HCT116 (cell line): ENCODE measurements at regions not wholly inside any gene's neighbourhood (a gene's known extent, or its start where the extent isn't known, plus 50 kb on each side); places are given as distances from the start of the nearest gene placed in this dataset.

ENCODE experiments used
- ATAC-seq: fragments of 200-7000 bp; cut with Tn5 transposase; 2 replicates; pipeline ENCODE4 v1.9.1; 2020; ENCODE audit warnings: mild to moderate bottlenecking, moderate library complexity
- BruUV-seq: library from RNA; stranded (reverse); fragments of 400-500 nt; replicated peaks from 2 replicates; lab custom pipeline; 2021; lab: Mats Ljungman, UMichigan
- CTCF ChIA-PET: fragments of 300-600 bp; sonication (Branson Sonifier 250); formaldehyde crosslinking; loops from one replicate; lab custom pipeline; 2021; ENCODE audit warnings: antibody characterized with exemption; lab: Charles Lee
- POLR2A ChIA-PET: fragments of 300-600, 350-600 bp; sonication (Branson Sonifier 250); formaldehyde crosslinking; loops from one replicate; lab custom pipeline; 2021; ENCODE audit warnings: antibody characterized with exemption; lab: Charles Lee
- RAD21 ChIA-PET, 2 experiments: fragments of 300-600 bp; sonication (Branson Sonifier 250); formaldehyde crosslinking; loops; one replicate each; lab custom pipeline; 2023; ENCODE audit warnings: low total read pairs in 2 of 2; ENCODE audit not compliant: uncharacterized antibody in 2 of 2, unreplicated experiment in 2 of 2, low non-redundant PET in 1 of 2; lab: Charles Lee
- DNase-seq: peaks from one replicate; pipeline ENCODE4 v3.0.0-alpha.2; 2010; ENCODE audit warnings: low read depth, low spot score
- H2AFZ ChIP-seq: fragments of 200-600 bp; shearing (Covaris generic), sonication (generic); 2 replicates; pipeline ENCODE4 v1.6.1; 2017; ENCODE audit warnings: low read depth, mixed run types, mixed read lengths, antibody characterized with exemption, low read length; ENCODE audit not compliant: poor library complexity, severe bottlenecking
- H3K27ac ChIP-seq: 2 replicates; pipeline ENCODE4 v1.5.1; 2012; ENCODE audit warnings: low read depth, low read length
- H3K27me3 ChIP-seq: fragments of 200-600 bp; sonication (generic); 2 replicates; pipeline ENCODE4 v1.6.1; 2016; ENCODE audit warnings: mixed run types, low read length, mixed read lengths; ENCODE audit not compliant: insufficient read depth
- H3K36me3 ChIP-seq, 2 experiments: fragments of 200-500 bp in 1 of 2; fragments of 200-600 bp in 1 of 2; sonication (Bioruptor generic) in 1 of 2; sonication (generic) in 1 of 2; 2 replicates each; pipeline versions ENCODE4 v1.5.1 to v1.6.1; 2014 to 2016; ENCODE audit warnings: low read length in 2 of 2, inconsistent platforms in 1 of 2, mixed read lengths in 1 of 2, mixed run types in 1 of 2; ENCODE audit not compliant: insufficient read depth in 2 of 2, control insufficient read depth in 1 of 2
- H3K4me1 ChIP-seq, 2 experiments: fragments of 200-600 bp in 1 of 2; sonication (generic) in 1 of 2; 2 replicates each; pipeline versions ENCODE4 v1.5.1 to v1.6.1; 2012 to 2017; ENCODE audit warnings: low read length in 2 of 2, inconsistent platforms in 1 of 2, mild to moderate bottlenecking in 1 of 2, mixed read lengths in 1 of 2, mixed run types in 1 of 2, moderate library complexity in 1 of 2; ENCODE audit not compliant: insufficient read depth in 2 of 2, control insufficient read depth in 1 of 2
- H3K4me2 ChIP-seq: fragments of 200-600 bp; sonication (generic); 2 replicates; pipeline ENCODE4 v1.6.1; 2017; ENCODE audit warnings: mixed run types, low read length, mixed read lengths
- H3K4me3 ChIP-seq, 2 experiments: fragments of 200-600 bp in 1 of 2; sonication (generic) in 1 of 2; replicated peaks in 1 of 2; 2 replicates each; pipeline ENCODE4 v1.5.1; 2011 to 2016; ENCODE audit warnings: low read length in 2 of 2, control low read depth in 1 of 2, low read depth in 1 of 2, mild to moderate bottlenecking in 1 of 2, mixed read lengths in 1 of 2, mixed run types in 1 of 2
- H3K79me2 ChIP-seq: fragments of 200-600 bp; sonication (generic); 2 replicates; pipeline ENCODE4 v1.6.1; 2017; ENCODE audit warnings: mild to moderate bottlenecking, mixed run types, low read length, moderate library complexity, mixed read lengths; ENCODE audit not compliant: insufficient read depth
- H3K9ac ChIP-seq: fragments of 200-600 bp; sonication (generic); 2 replicates; pipeline ENCODE4 v1.6.1; 2016; ENCODE audit warnings: low read length, mixed read lengths
- H3K9me2 ChIP-seq: fragments of 200-600 bp; sonication (generic), shearing (Covaris generic); 2 replicates; pipeline ENCODE4 v1.6.1; 2017; ENCODE audit warnings: mixed run types, mild to moderate bottlenecking, moderate library complexity; ENCODE audit not compliant: insufficient read depth
- H3K9me3 ChIP-seq, 2 experiments: fragments of 200-500 bp in 1 of 2; fragments of 200-600 bp in 1 of 2; sonication (Bioruptor generic) in 1 of 2; sonication (generic) in 1 of 2; 2 replicates each; pipeline ENCODE4 v1.6.1; 2014 to 2017; ENCODE audit warnings: low read length in 2 of 2, mixed read lengths in 2 of 2, inconsistent platforms in 1 of 2, low read depth in 1 of 2, mild to moderate bottlenecking in 1 of 2, mixed run types in 1 of 2, moderate library complexity in 1 of 2; ENCODE audit not compliant: control insufficient read depth in 1 of 2, insufficient read depth in 1 of 2
- H4K20me1 ChIP-seq: fragments of 200-600 bp; sonication (generic), shearing (Covaris generic); 2 replicates; pipeline ENCODE4 v1.6.1; 2017; ENCODE audit warnings: mixed run types, mild to moderate bottlenecking, moderate library complexity; ENCODE audit not compliant: insufficient read depth
- CBX3 ChIP-seq: IDR thresholded peaks from 2 replicates; pipeline ENCODE4 v1.6.1; 2012; ENCODE audit warnings: low read depth
- EZH2phosphoT487 ChIP-seq: fragments of 200-600 bp; IDR thresholded peaks from 2 replicates; pipeline ENCODE4 v1.6.1; 2018; ENCODE audit warnings: antibody characterized with exemption, borderline replicate concordance
- RAD21 ChIP-seq: IDR thresholded peaks from 2 replicates; pipeline ENCODE4 v1.6.1; 2012; ENCODE audit warnings: low read depth, mild to moderate bottlenecking
- SIN3A ChIP-seq: IDR thresholded peaks from 2 replicates; pipeline ENCODE4 v1.6.1; 2012; ENCODE audit warnings: low read depth
- ZFX ChIP-seq: fragments of 450-650 bp; IDR thresholded peaks from 2 replicates; pipeline ENCODE4 v1.6.1; 2017
- ZNF274 ChIP-seq: fragments of 200-500 bp; sonication (Bioruptor generic); IDR thresholded peaks from 2 replicates; pipeline ENCODE4 v1.6.1; 2014; ENCODE audit warnings: mild to moderate bottlenecking, low read depth, low read length, inconsistent platforms
- intact Hi-C: fragments of 100-400 bp; cut with micrococcal nuclease; formaldehyde crosslinking; loops from 2 replicates; pipeline ENCODE4 v1.10.0; 2022
- TF ChIP-seq, protein P1 (sequence below): IDR thresholded peaks from 2 replicates; pipeline ENCODE4 v1.6.1; 2012
- TF ChIP-seq, protein P2 (sequence below), 3 experiments: fragments of 200-600 bp in 1 of 3; sonication (generic) in 1 of 3; IDR thresholded peaks in 2 of 3; conservative IDR thresholded peaks in 1 of 3; 2 replicates each; pipeline ENCODE4 v1.5.1; 2012 to 2017; ENCODE audit warnings: low read depth in 2 of 3, low read length in 2 of 3, antibody characterized with exemption in 1 of 3, borderline replicate concordance in 1 of 3, control low read depth in 1 of 3, mild to moderate bottlenecking in 1 of 3, mixed read lengths in 1 of 3, mixed run types in 1 of 3, moderate library complexity in 1 of 3; ENCODE audit not compliant: insufficient read depth in 1 of 3
- TF ChIP-seq, protein P3 (sequence below): IDR thresholded peaks from 2 replicates; pipeline ENCODE4 v1.6.1; 2011; ENCODE audit warnings: mild to moderate bottlenecking, low read length, moderate library complexity; ENCODE audit not compliant: insufficient replicate concordance; ENCODE audit errors: extremely low read depth

DNA sequence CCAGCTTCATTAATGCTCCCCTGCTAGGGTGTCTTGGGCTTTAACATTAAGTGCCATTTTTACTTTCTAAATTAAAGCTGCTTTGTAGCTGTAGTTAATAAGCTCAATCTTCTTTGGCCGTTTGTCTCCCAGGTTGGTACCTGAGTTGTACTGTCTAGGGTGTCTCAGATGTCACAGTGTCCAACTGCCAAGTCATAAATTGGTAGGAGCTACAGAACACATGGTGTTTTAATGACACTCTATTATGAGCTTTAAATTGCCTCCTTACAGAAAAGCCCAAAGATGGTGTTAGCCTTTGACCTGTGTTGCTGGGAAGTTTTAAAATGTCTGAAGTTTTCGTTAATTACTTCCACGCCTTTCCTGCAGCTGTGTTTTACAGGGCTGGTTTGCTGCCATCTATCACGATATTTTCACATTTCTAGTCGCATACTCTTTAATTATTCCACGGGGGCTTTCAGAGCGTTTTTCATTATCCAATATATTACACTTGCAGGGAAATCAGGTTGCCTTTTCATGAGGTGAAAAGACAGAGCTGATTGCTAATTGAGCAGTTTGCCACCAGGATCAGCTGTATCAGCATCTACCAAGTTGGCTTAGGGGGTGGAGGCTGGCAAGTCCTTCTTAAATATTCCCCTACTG, 247.8 kb upstream of the PLPP4 start:
- ChIA-PET POLR2A (no interaction called here), RAD21 (no interaction called here)
- H3K79me2 ChIP-seq, result no peaks in the 10 kb centered on the region

More for the DNA sequence above, 247.8 kb upstream of the PLPP4 start:
- no TSS peak for BruUV-seq
- Histone ChIP-seq H4K20me1 (no peaks in the 10 kb centered on the region), H2AFZ (no peak overlapping the region), H3K27me3 (peaks cover 10% of the 10 kb centered on the region; the same call in 1 of the 2 replicates), H3K36me3 (no peaks in the 10 kb centered on the region), H3K9me2 (no peaks in the 10 kb centered on the region), H3K4me1 (no peaks in the 10 kb centered on the region), H3K9ac (no peak overlapping the region), H3K4me2 (no peak overlapping the region), H3K27ac (no peak overlapping the region), H3K4me3 (no peak overlapping the region), H3K9me3 (no peaks in the 10 kb centered on the region)
- TF ChIP-seq ZFX (no peak), CBX3 (no peak), EZH2phosphoT487 (no peak), RAD21 (no peak), ZNF274 (no peak), SIN3A (no peak)
- TF ChIP-seq, protein P1, sequence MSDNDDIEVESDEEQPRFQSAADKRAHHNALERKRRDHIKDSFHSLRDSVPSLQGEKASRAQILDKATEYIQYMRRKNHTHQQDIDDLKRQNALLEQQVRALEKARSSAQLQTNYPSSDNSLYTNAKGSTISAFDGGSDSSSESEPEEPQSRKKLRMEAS, result no peak
- TF ChIP-seq, protein P2, sequence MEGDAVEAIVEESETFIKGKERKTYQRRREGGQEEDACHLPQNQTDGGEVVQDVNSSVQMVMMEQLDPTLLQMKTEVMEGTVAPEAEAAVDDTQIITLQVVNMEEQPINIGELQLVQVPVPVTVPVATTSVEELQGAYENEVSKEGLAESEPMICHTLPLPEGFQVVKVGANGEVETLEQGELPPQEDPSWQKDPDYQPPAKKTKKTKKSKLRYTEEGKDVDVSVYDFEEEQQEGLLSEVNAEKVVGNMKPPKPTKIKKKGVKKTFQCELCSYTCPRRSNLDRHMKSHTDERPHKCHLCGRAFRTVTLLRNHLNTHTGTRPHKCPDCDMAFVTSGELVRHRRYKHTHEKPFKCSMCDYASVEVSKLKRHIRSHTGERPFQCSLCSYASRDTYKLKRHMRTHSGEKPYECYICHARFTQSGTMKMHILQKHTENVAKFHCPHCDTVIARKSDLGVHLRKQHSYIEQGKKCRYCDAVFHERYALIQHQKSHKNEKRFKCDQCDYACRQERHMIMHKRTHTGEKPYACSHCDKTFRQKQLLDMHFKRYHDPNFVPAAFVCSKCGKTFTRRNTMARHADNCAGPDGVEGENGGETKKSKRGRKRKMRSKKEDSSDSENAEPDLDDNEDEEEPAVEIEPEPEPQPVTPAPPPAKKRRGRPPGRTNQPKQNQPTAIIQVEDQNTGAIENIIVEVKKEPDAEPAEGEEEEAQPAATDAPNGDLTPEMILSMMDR (IDR thresholded peaks at IDR 0.05 in 2 of 3, conservative IDR thresholded peaks at IDR 0.05 in 1 of 3; ENCODE audit: borderline replicate concordance in 1 of 3, insufficient read depth in 1 of 3, low read depth in 2 of 3, low read length in 2 of 3), result no peak
- TF ChIP-seq, protein P3, sequence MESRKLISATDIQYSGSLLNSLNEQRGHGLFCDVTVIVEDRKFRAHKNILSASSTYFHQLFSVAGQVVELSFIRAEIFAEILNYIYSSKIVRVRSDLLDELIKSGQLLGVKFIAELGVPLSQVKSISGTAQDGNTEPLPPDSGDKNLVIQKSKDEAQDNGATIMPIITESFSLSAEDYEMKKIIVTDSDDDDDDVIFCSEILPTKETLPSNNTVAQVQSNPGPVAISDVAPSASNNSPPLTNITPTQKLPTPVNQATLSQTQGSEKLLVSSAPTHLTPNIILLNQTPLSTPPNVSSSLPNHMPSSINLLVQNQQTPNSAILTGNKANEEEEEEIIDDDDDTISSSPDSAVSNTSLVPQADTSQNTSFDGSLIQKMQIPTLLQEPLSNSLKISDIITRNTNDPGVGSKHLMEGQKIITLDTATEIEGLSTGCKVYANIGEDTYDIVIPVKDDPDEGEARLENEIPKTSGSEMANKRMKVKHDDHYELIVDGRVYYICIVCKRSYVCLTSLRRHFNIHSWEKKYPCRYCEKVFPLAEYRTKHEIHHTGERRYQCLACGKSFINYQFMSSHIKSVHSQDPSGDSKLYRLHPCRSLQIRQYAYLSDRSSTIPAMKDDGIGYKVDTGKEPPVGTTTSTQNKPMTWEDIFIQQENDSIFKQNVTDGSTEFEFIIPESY, result no peak
- intact Hi-C loops, result no loop called here
- ATAC-seq (no peak), DNase-seq (no peak)
- CTCF ChIA-PET, result interaction anchor here (1.0 kb wide), 1 partner anchor 12 kb away, joined by 3 read pairs; no protein-coding TSS in a partner anchor
